GM12892 (cell line): ENCODE measurements at regions not wholly inside any gene's neighbourhood (a gene's known extent, or its start where the extent isn't known, plus 50 kb on each side); places are given as distances from the start of the nearest gene placed in this dataset.
"Not testable (repeated sequence)": the region's sequence is repeated elsewhere in the genome, so short reads cannot be mapped to it uniquely, and the experiment has no call there.

Experiments
- DNase-seq: peaks from one replicate; pipeline ENCODE4 v3.0.0; 2011; ENCODE audit not compliant: insufficient read length
- FAIRE-seq: peaks from 2 replicates; lab custom pipeline; 2011; peaks lifted over from hg19 to GRCh38; lab: Jason Lieb, UNC
- POLR2A ChIP-seq: IDR thresholded peaks from 2 replicates; pipeline ENCODE4 v1.6.1; 2011; ENCODE audit warnings: low read depth, low read length, control low read depth
- POLR2AphosphoS5 ChIP-seq: IDR thresholded peaks from 2 replicates; pipeline ENCODE4 v1.6.1; 2011; ENCODE audit warnings: low read depth, low read length, control low read depth
- TAF1 ChIP-seq: IDR thresholded peaks from 2 replicates; pipeline ENCODE4 v1.6.1; 2011; ENCODE audit warnings: low read depth, mild to moderate bottlenecking, control low read depth, low read length, borderline replicate concordance

GRCh38 chr16:80097098-80097497 is 443.7 kb upstream of the DYNLRB2 start:
- FAIRE-seq (no peak), DNase-seq (no peak)
- TF ChIP-seq TAF1: no peak
- TF ChIP-seq POLR2AphosphoS5: no peak
- TF ChIP-seq POLR2A: no peak

- DNase-seq (no peak), FAIRE-seq (no peak)
- TF ChIP-seq POLR2A (no peak), POLR2AphosphoS5 (no peak), TAF1 (no peak)
These were observed 448.1 kb upstream of the DYNLRB2 start for GRCh38 chr16:80092681-80093080.

DNA sequence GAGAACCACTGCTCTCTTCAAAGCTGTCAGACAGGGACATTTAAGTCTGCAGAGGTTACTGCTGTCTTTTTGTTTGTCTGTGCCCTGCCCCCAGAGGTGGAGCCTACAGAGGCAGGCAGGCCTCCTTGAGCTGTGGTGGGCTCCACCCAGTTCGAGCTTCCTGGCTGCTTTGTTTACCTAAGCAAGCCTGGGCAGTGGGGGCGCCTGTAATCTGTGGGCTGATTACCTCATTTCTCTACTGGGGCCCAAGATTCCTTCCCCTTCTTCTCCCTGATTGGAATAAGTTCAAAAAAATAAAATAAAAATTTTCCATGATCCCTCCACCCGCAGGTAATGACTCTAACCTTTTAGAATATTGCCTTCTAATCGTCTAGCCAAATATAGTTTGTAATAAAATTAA is 449.3 kb upstream of the DYNLRB2 start:
- not testable (repeated sequence) for DNase-seq, FAIRE-seq

GRCh38 chr16:80085606-80086005 is 455.2 kb upstream of the DYNLRB2 start:
- TF ChIP-seq TAF1 (no peak), POLR2AphosphoS5 (no peak)
- FAIRE-seq (no peak), DNase-seq (no peak)

DNA sequence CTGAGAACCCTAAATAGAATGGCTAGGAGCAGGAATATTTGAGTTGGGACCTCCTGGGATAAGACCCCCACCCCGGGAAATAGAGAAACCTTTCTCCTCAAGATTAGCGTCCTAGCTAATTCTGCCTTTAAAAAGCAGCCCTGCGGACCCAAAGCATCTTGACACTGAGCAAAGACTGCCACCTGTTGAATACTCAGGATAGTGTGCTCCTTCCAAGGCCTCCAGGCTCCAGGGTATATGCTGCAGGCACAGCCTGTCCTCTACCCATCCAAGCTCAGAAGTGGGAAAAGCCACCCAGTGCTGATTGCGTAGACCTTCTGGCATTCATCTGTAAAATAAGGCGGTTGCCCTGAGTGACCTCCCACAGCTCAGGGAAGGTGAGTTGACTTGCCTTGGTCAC is 456.2 kb upstream of the DYNLRB2 start:
- DNase-seq: no peak
- no peak for FAIRE-seq
- TF ChIP-seq TAF1: no peak
- no peak for TF ChIP-seq POLR2AphosphoS5
- TF ChIP-seq POLR2A: no peak

GRCh38 chr16:80084163-80084562 is 456.6 kb upstream of the DYNLRB2 start:
- DNase-seq (no peak), FAIRE-seq (no peak)
- TF ChIP-seq POLR2A (no peak), POLR2AphosphoS5 (no peak), TAF1 (no peak)

DNA sequence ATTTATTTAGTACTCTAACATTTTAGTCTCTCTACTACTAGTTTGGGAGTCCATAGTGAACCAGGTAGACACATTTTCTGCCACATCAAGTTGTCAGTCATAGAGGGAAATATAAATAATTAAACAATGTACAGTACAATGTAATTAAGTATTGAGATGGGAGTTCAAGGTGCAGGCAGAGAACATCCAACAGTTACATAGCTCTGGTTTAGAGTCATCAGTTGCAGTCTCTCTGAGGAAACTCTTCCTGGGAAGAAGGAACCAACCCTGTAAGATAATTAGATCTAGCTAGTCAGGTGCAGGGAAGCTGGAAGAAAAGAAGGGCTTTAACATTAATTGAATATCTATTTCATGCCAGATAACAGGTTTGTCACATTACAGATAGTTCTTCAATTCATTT is 457.9 kb upstream of the DYNLRB2 start:
- DNase-seq: no peak
- FAIRE-seq: no peak
- TF ChIP-seq POLR2AphosphoS5 (no peak), TAF1 (no peak), POLR2A (no peak)

- no peak for TF ChIP-seq POLR2AphosphoS5
- TF ChIP-seq POLR2A: no peak
- TF ChIP-seq TAF1: no peak
- no peak for FAIRE-seq
- no peak for DNase-seq
These were observed 458.9 kb upstream of the DYNLRB2 start for GRCh38 chr16:80081846-80082245.

DNA sequence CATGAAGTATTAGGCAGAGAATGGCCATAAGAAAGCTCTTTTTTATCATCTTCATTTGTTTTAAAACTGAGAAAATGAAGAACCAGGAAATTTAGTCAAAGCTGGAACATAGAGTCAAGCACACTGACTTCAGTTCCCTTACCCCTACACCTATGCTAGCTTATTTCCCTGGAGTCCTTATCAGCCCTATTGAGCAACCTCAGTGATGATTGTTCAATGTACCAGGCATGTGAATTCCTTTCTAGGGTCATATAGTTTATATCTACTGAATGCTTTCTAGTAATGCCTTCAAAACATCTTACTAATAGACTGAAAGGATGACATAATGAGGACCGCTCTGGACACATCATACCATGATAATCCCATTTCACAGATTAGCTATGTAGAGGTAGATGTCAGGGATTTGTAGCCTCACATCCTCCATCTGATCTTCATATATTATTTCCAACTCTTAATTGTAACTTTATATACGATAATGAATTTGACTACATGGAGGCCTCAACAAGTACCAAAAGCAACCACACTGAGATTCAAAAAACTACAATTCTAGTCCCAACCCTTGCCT is 460.4 kb upstream of the DYNLRB2 start:
- no peak for FAIRE-seq
- no peak for DNase-seq
- no peak for TF ChIP-seq POLR2A
- no peak for TF ChIP-seq POLR2AphosphoS5
- TF ChIP-seq TAF1: no peak

DNA sequence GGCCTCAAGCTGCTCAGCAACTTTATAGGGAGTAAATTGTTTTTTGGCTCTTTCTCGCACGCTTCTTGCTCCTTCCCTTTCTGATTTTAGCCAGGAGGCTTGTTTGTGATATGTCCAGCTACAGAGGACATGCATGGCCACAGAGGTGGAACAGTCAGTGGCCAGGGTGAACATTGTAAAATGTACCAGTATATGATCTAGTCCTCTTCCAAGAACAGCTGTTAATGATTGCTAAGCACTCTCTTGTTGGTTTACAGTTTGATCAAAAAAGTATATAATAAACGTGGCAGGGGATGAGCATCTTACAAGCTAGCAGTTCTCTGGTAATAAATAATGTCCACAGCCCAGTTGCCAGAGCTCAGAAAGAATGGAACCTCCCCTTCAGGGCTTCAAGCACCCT is 461.7 kb upstream of the DYNLRB2 start:
- no peak for DNase-seq
- TF ChIP-seq TAF1 (no peak), POLR2AphosphoS5 (no peak), POLR2A (no peak)
- FAIRE-seq: no peak

DNA sequence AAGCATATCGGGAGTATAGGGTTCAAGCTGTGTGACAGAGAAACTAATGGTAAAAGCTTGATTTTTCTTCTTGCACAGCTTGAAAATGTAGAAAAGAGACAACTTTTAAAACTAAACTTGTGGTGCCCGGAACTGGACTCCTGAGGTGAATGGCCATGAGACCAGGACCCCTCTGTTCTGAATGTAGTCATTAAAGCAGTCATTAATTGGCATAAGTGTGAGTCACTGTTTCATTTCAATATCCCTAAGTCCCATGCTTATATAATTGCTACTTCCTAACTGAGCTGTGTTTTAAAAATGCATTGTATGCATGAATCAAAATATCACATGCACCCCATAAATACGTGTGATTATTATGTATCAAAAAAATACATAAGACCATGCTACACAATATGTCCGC is 463.1 kb upstream of the DYNLRB2 start:
- no peak for FAIRE-seq
- TF ChIP-seq POLR2AphosphoS5 (no peak), TAF1 (no peak), POLR2A (no peak)
- DNase-seq: no peak

DNA sequence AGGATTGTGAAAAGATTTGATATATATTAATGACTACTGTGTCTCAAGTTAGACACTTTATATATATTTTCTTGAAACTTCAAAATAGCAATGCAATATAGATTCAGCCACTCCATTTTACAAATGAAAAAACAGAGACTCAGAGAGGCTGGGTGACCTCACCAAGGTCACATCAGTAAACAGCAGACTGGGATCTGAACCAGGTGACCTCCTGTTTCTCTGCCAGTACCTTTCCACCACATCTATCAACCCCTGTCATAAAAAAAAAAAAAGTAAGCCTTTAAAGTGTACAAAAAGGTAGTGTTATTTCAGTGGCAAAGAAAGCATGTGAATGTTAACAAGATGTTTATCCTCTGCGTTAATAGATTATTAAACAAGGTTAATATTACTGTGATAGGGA is 466.5 kb upstream of the DYNLRB2 start:
- TF ChIP-seq TAF1: no peak
- TF ChIP-seq POLR2AphosphoS5: no peak
- TF ChIP-seq POLR2A: no peak
- no peak for DNase-seq
- FAIRE-seq: no peak

- no peak for TF ChIP-seq POLR2AphosphoS5
- TF ChIP-seq POLR2A: no peak
- TF ChIP-seq TAF1: no peak
- FAIRE-seq (no peak), DNase-seq (no peak)
These were observed 468.8 kb upstream of the DYNLRB2 start for GRCh38 chr16:80071964-80072456.
